Ovary (tissue), 3 donors: ENCODE measurements at regions not wholly inside any gene's neighbourhood (a gene's known extent, or its start where the extent isn't known, plus 50 kb on each side); places are given as distances from the start of the nearest gene placed in this dataset.

Source experiments
- CTCF ChIP-seq, 3 donors: fragments of 450-650 bp in 2 of 3; fragments of 200-600 bp in 1 of 3; IDR thresholded peaks; one replicate each; pipeline versions ENCODE4 v1.5.1 to v1.8.0; 2016 to 2022; ENCODE audit warnings: antibody characterized with exemption in 3 of 3, mild to moderate bottlenecking in 1 of 3
- EP300 ChIP-seq: sonication (generic); formaldehyde crosslinking; IDR thresholded peaks from one replicate; pipeline ENCODE4 v1.6.1; 2017; ENCODE audit warnings: antibody characterized with exemption
- POLR2A ChIP-seq: fragments of 450-650 bp; IDR thresholded peaks from one replicate; pipeline ENCODE4 v1.6.1; 2017; ENCODE audit warnings: antibody characterized with exemption, mild to moderate bottlenecking, moderate library complexity
- donor health status: DM: no; HTN: no; CAD: no.

GRCh38 chr1:75035536-75035935 is 98.7 kb upstream of the LHX8 start:
- TF ChIP-seq CTCF (IDR thresholded peaks at IDR 0.05) = no peak
- no peak for TF ChIP-seq POLR2A
- TF ChIP-seq EP300 = no peak
